CD14-positive monocyte (primary cell): ENCODE measurements at regions not wholly inside any gene's neighbourhood (a gene's known extent, or its start where the extent isn't known, plus 50 kb on each side); places are given as distances from the start of the nearest gene placed in this dataset.

Source experiments
- DNase-seq, 3 donors: peaks; one replicate each; pipeline ENCODE4 v3.0.0-alpha.2; 2011 to 2022
- H2AFZ ChIP-seq: 2 replicates; pipeline ENCODE4 v1.6.0; 2012; ENCODE audit warnings: mild to moderate bottlenecking, low read depth, low read length, inconsistent platforms; ENCODE audit not compliant: insufficient read depth, poor library complexity, severe bottlenecking
- H3K27ac ChIP-seq, 2 donors: 1 replicate in 1 of 2; 2 replicates in 1 of 2; pipeline ENCODE4 v1.5.1; 2012 to 2013; ENCODE audit warnings: low read length in 2 of 2, control low read depth in 1 of 2, inconsistent platforms in 1 of 2, low read depth in 1 of 2, mild to moderate bottlenecking in 1 of 2
- H3K27me3 ChIP-seq, 2 donors: one replicate each; pipeline versions ENCODE4 v1.6.0 to v1.6.1; 2011 to 2013; ENCODE audit warnings: low read length in 2 of 2; ENCODE audit not compliant: control insufficient read depth in 2 of 2, insufficient read depth in 2 of 2
- H3K36me3 ChIP-seq, 2 donors: replicated peaks in 1 of 2; 1 replicate in 1 of 2; 2 replicates in 1 of 2; pipeline versions ENCODE4 v1.5.1 to v1.6.1; 2012 to 2013; ENCODE audit warnings: low read length in 2 of 2, control low read depth in 1 of 2, inconsistent platforms in 1 of 2, mild to moderate bottlenecking in 1 of 2; ENCODE audit not compliant: insufficient read depth in 2 of 2, control insufficient read depth in 1 of 2
- H3K4me1 ChIP-seq, 2 donors: 1 replicate in 1 of 2; 2 replicates in 1 of 2; pipeline versions ENCODE4 v1.5.1 to v1.6.1; 2012 to 2013; ENCODE audit warnings: low read length in 2 of 2, control low read depth in 1 of 2, inconsistent platforms in 1 of 2, mild to moderate bottlenecking in 1 of 2, moderate library complexity in 1 of 2; ENCODE audit not compliant: insufficient read depth in 2 of 2, control insufficient read depth in 1 of 2
- H3K4me2 ChIP-seq: replicated peaks from 2 replicates; pipeline ENCODE3; 2012; ENCODE audit warnings: low read length, moderate library complexity, mild to moderate bottlenecking; ENCODE audit not compliant: poor library complexity, severe bottlenecking; ENCODE audit errors: extremely low read depth
- H3K4me3 ChIP-seq, 3 experiments: fragments of 200-600 bp in 1 of 3; sonication (generic) in 1 of 3; replicated peaks in 1 of 3; 1 replicate in 2 of 3; 2 replicates in 1 of 3; pipeline ENCODE4 v1.5.1; 2011 to 2013; ENCODE audit warnings: low read length in 3 of 3, mild to moderate bottlenecking in 3 of 3, control low read depth in 2 of 3, low read depth in 2 of 3, inconsistent platforms in 1 of 3, moderate library complexity in 1 of 3
- H3K79me2 ChIP-seq: 2 replicates; pipeline ENCODE4 v1.6.0; 2012; ENCODE audit warnings: mild to moderate bottlenecking, control low read depth, inconsistent platforms, low read length, moderate library complexity; ENCODE audit not compliant: insufficient read depth
- H3K9ac ChIP-seq: 2 replicates; pipeline ENCODE4 v1.6.0; 2017; ENCODE audit warnings: low read length, mild to moderate bottlenecking; ENCODE audit not compliant: insufficient read depth, poor library complexity, severe bottlenecking
- H3K9me3 ChIP-seq, 2 donors: replicated peaks in 1 of 2; 1 replicate in 1 of 2; 2 replicates in 1 of 2; pipeline versions ENCODE4 v1.5.1 to v1.6.1; 2012 to 2013; ENCODE audit warnings: low read length in 2 of 2, control low read depth in 1 of 2; ENCODE audit not compliant: control insufficient read depth in 1 of 2, insufficient read depth in 1 of 2
- H4K20me1 ChIP-seq: 2 replicates; pipeline ENCODE4 v1.6.0; 2012; ENCODE audit warnings: mild to moderate bottlenecking, low read length, control low read depth, moderate library complexity; ENCODE audit not compliant: insufficient read depth
- H3K27ac Mint-ChIP-seq, 7 donors: one replicate each; pipeline ENCODE4 v1.8.0; 2020; ENCODE audit warnings: mild to moderate bottlenecking in 7 of 7, mixed read lengths in 7 of 7, moderate library complexity in 6 of 7, inconsistent platforms in 2 of 7
- H3K27me3 Mint-ChIP-seq, 3 donors: one replicate each; pipeline ENCODE4 v1.8.0; 2021 to 2022; ENCODE audit warnings: low read depth in 3 of 3, mild to moderate bottlenecking in 3 of 3, mixed read lengths in 3 of 3, moderate library complexity in 3 of 3, inconsistent platforms in 1 of 3
- H3K36me3 Mint-ChIP-seq, 2 donors: one replicate each; pipeline ENCODE4 v1.8.0; 2020; ENCODE audit warnings: mixed read lengths in 2 of 2, inconsistent platforms in 1 of 2, mild to moderate bottlenecking in 1 of 2
- H3K4me1 Mint-ChIP-seq: one replicate; pipeline ENCODE4 v1.8.0; 2020; ENCODE audit warnings: mild to moderate bottlenecking, mixed read lengths
- H3K4me3 Mint-ChIP-seq, 2 donors: one replicate each; pipeline ENCODE4 v1.8.0; 2020; ENCODE audit warnings: mild to moderate bottlenecking in 2 of 2, mixed read lengths in 2 of 2, moderate library complexity in 1 of 2
- H3K9me3 Mint-ChIP-seq, 7 donors: one replicate each; pipeline ENCODE4 v1.8.0; 2020 to 2022; ENCODE audit warnings: mixed read lengths in 7 of 7, mild to moderate bottlenecking in 6 of 7, moderate library complexity in 6 of 7, inconsistent platforms in 2 of 7
- CTCF ChIP-seq: fragments of 200-600 bp; IDR thresholded peaks from one replicate; pipeline ENCODE4 v1.8.0; 2022; ENCODE audit warnings: antibody characterized with exemption, mild to moderate bottlenecking
- WGBS: methylation state at CpG from one replicate; pipeline ENCODE4 v1.1.5; 2013; ENCODE audit warnings: missing lambda C conversion rate; ENCODE audit not compliant: insufficient coverage; 5-methylcytosine and 5-hydroxymethylcytosine counted together
- intact Hi-C, 2 donors: fragments of 100-400 bp; cut with micrococcal nuclease; formaldehyde crosslinking; loops; one replicate each; pipeline versions ENCODE4 v1.15.0 to v1.15.1; 2023

GRCh38 chr6:67643281-67643680 lies 991.8 kb upstream of the ADGRB3 start:
- H3K9ac ChIP-seq, result no peak overlapping the region
- no peak overlapping the region for H3K4me3 Mint-ChIP-seq
- H3K4me3 ChIP-seq, result no peak overlapping the region
- no peak overlapping the region for H3K4me2 ChIP-seq
- no peak overlapping the region for H3K27ac ChIP-seq
- no peak overlapping the region for H2AFZ ChIP-seq
- H3K9me3 ChIP-seq, result no peaks in the 10 kb centered on the region
- no peaks in the 10 kb centered on the region for H3K27me3 Mint-ChIP-seq
- H4K20me1 ChIP-seq, result no peaks in the 10 kb centered on the region
- peaks cover 0 to 2% (median 0%) of the 10 kb centered on the region in 7 donors for H3K9me3 Mint-ChIP-seq
- no peaks in the 10 kb centered on the region for H3K4me1 Mint-ChIP-seq
- no peaks in the 10 kb centered on the region for H3K36me3 Mint-ChIP-seq
- H3K27me3 ChIP-seq, result no peaks in the 10 kb centered on the region
- DNase-seq, result no peak
- intact Hi-C loops, result no loop called here
- no peak overlapping the region for H3K27ac Mint-ChIP-seq
- WGBS, result no CpG with 5 or more reads among the region's 1 CpG
- no peaks in the 10 kb centered on the region for H3K36me3 ChIP-seq
- no peaks in the 10 kb centered on the region for H3K4me1 ChIP-seq
- no peak for TF ChIP-seq CTCF
- no peaks in the 10 kb centered on the region for H3K79me2 ChIP-seq

GRCh38 chr6:67642582-67642981 lies 992.5 kb upstream of the ADGRB3 start:
- Mint-ChIP-seq H3K27ac (no peak overlapping the region), H3K27me3 (no peaks in the 10 kb centered on the region), H3K9me3 (peaks cover 0 to 2% (median 0%) of the 10 kb centered on the region in 7 donors), H3K4me1 (no peaks in the 10 kb centered on the region), H3K4me3 (no peak overlapping the region), H3K36me3 (no peaks in the 10 kb centered on the region)
- no peaks in the 10 kb centered on the region for H3K9me3 ChIP-seq
- no peak for DNase-seq
- TF ChIP-seq CTCF, result no peak
- intact Hi-C loops, result no loop called here
- H3K9ac ChIP-seq, result no peak overlapping the region
- no peaks in the 10 kb centered on the region for H3K36me3 ChIP-seq
- H2AFZ ChIP-seq, result no peak overlapping the region
- no peak overlapping the region for H3K4me3 ChIP-seq
- no peaks in the 10 kb centered on the region for H4K20me1 ChIP-seq
- WGBS, result no CpG with 5 or more reads among the region's 1 CpG
- no peaks in the 10 kb centered on the region for H3K79me2 ChIP-seq
- no peak overlapping the region for H3K4me2 ChIP-seq
- H3K27me3 ChIP-seq, result no peaks in the 10 kb centered on the region
- H3K27ac ChIP-seq, result no peak overlapping the region
- no peaks in the 10 kb centered on the region for H3K4me1 ChIP-seq
